HCT116 (cell line): ENCODE measurements at regions not wholly inside any gene's neighbourhood (a gene's known extent, or its start where the extent isn't known, plus 50 kb on each side); places are given as distances from the start of the nearest gene placed in this dataset.

Source experiments
- ATAC-seq: fragments of 200-7000 bp; cut with Tn5 transposase; 2 replicates; pipeline ENCODE4 v1.9.1; 2020; ENCODE audit warnings: mild to moderate bottlenecking, moderate library complexity
- BruUV-seq: library from RNA; stranded (reverse); fragments of 400-500 nt; replicated peaks from 2 replicates; lab custom pipeline; 2021; lab: Mats Ljungman, UMichigan
- CTCF ChIA-PET: fragments of 300-600 bp; sonication (Branson Sonifier 250); formaldehyde crosslinking; loops from one replicate; lab custom pipeline; 2021; ENCODE audit warnings: antibody characterized with exemption; lab: Charles Lee
- POLR2A ChIA-PET: fragments of 300-600, 350-600 bp; sonication (Branson Sonifier 250); formaldehyde crosslinking; loops from one replicate; lab custom pipeline; 2021; ENCODE audit warnings: antibody characterized with exemption; lab: Charles Lee
- RAD21 ChIA-PET, 2 experiments: fragments of 300-600 bp; sonication (Branson Sonifier 250); formaldehyde crosslinking; loops; one replicate each; lab custom pipeline; 2023; ENCODE audit warnings: low total read pairs in 2 of 2; ENCODE audit not compliant: uncharacterized antibody in 2 of 2, unreplicated experiment in 2 of 2, low non-redundant PET in 1 of 2; lab: Charles Lee
- DNase-seq: peaks from one replicate; pipeline ENCODE4 v3.0.0-alpha.2; 2010; ENCODE audit warnings: low read depth, low spot score
- H2AFZ ChIP-seq: fragments of 200-600 bp; shearing (Covaris generic), sonication (generic); 2 replicates; pipeline ENCODE4 v1.6.1; 2017; ENCODE audit warnings: low read depth, mixed run types, mixed read lengths, antibody characterized with exemption, low read length; ENCODE audit not compliant: poor library complexity, severe bottlenecking
- H3K27ac ChIP-seq: 2 replicates; pipeline ENCODE4 v1.5.1; 2012; ENCODE audit warnings: low read depth, low read length
- H3K27me3 ChIP-seq: fragments of 200-600 bp; sonication (generic); 2 replicates; pipeline ENCODE4 v1.6.1; 2016; ENCODE audit warnings: mixed run types, low read length, mixed read lengths; ENCODE audit not compliant: insufficient read depth
- H3K36me3 ChIP-seq, 2 experiments: fragments of 200-500 bp in 1 of 2; fragments of 200-600 bp in 1 of 2; sonication (Bioruptor generic) in 1 of 2; sonication (generic) in 1 of 2; 2 replicates each; pipeline versions ENCODE4 v1.5.1 to v1.6.1; 2014 to 2016; ENCODE audit warnings: low read length in 2 of 2, inconsistent platforms in 1 of 2, mixed read lengths in 1 of 2, mixed run types in 1 of 2; ENCODE audit not compliant: insufficient read depth in 2 of 2, control insufficient read depth in 1 of 2
- H3K4me1 ChIP-seq, 2 experiments: fragments of 200-600 bp in 1 of 2; sonication (generic) in 1 of 2; 2 replicates each; pipeline versions ENCODE4 v1.5.1 to v1.6.1; 2012 to 2017; ENCODE audit warnings: low read length in 2 of 2, inconsistent platforms in 1 of 2, mild to moderate bottlenecking in 1 of 2, mixed read lengths in 1 of 2, mixed run types in 1 of 2, moderate library complexity in 1 of 2; ENCODE audit not compliant: insufficient read depth in 2 of 2, control insufficient read depth in 1 of 2
- H3K4me2 ChIP-seq: fragments of 200-600 bp; sonication (generic); 2 replicates; pipeline ENCODE4 v1.6.1; 2017; ENCODE audit warnings: mixed run types, low read length, mixed read lengths
- H3K4me3 ChIP-seq, 2 experiments: fragments of 200-600 bp in 1 of 2; sonication (generic) in 1 of 2; replicated peaks in 1 of 2; 2 replicates each; pipeline ENCODE4 v1.5.1; 2011 to 2016; ENCODE audit warnings: low read length in 2 of 2, control low read depth in 1 of 2, low read depth in 1 of 2, mild to moderate bottlenecking in 1 of 2, mixed read lengths in 1 of 2, mixed run types in 1 of 2
- H3K79me2 ChIP-seq: fragments of 200-600 bp; sonication (generic); 2 replicates; pipeline ENCODE4 v1.6.1; 2017; ENCODE audit warnings: mild to moderate bottlenecking, mixed run types, low read length, moderate library complexity, mixed read lengths; ENCODE audit not compliant: insufficient read depth
- H3K9ac ChIP-seq: fragments of 200-600 bp; sonication (generic); 2 replicates; pipeline ENCODE4 v1.6.1; 2016; ENCODE audit warnings: low read length, mixed read lengths
- H3K9me2 ChIP-seq: fragments of 200-600 bp; sonication (generic), shearing (Covaris generic); 2 replicates; pipeline ENCODE4 v1.6.1; 2017; ENCODE audit warnings: mixed run types, mild to moderate bottlenecking, moderate library complexity; ENCODE audit not compliant: insufficient read depth
- H3K9me3 ChIP-seq, 2 experiments: fragments of 200-500 bp in 1 of 2; fragments of 200-600 bp in 1 of 2; sonication (Bioruptor generic) in 1 of 2; sonication (generic) in 1 of 2; 2 replicates each; pipeline ENCODE4 v1.6.1; 2014 to 2017; ENCODE audit warnings: low read length in 2 of 2, mixed read lengths in 2 of 2, inconsistent platforms in 1 of 2, low read depth in 1 of 2, mild to moderate bottlenecking in 1 of 2, mixed run types in 1 of 2, moderate library complexity in 1 of 2; ENCODE audit not compliant: control insufficient read depth in 1 of 2, insufficient read depth in 1 of 2
- H4K20me1 ChIP-seq: fragments of 200-600 bp; sonication (generic), shearing (Covaris generic); 2 replicates; pipeline ENCODE4 v1.6.1; 2017; ENCODE audit warnings: mixed run types, mild to moderate bottlenecking, moderate library complexity; ENCODE audit not compliant: insufficient read depth
- ATF3 ChIP-seq: IDR thresholded peaks from 2 replicates; pipeline ENCODE4 v1.6.1; 2012
- CBX3 ChIP-seq: IDR thresholded peaks from 2 replicates; pipeline ENCODE4 v1.6.1; 2012; ENCODE audit warnings: low read depth
- CEBPB ChIP-seq: IDR thresholded peaks from 2 replicates; pipeline ENCODE4 v1.6.1; 2012; ENCODE audit warnings: low read depth
- CTCF ChIP-seq, 3 experiments: fragments of 200-600 bp in 1 of 3; sonication (generic) in 1 of 3; IDR thresholded peaks in 2 of 3; conservative IDR thresholded peaks in 1 of 3; 2 replicates each; pipeline ENCODE4 v1.5.1; 2012 to 2017; ENCODE audit warnings: low read depth in 2 of 3, low read length in 2 of 3, antibody characterized with exemption in 1 of 3, borderline replicate concordance in 1 of 3, control low read depth in 1 of 3, mild to moderate bottlenecking in 1 of 3, mixed read lengths in 1 of 3, mixed run types in 1 of 3, moderate library complexity in 1 of 3; ENCODE audit not compliant: insufficient read depth in 1 of 3
- EGR1 ChIP-seq: IDR thresholded peaks from 2 replicates; pipeline ENCODE4 v1.6.1; 2012; ENCODE audit warnings: low read depth
- POLR2AphosphoS5 ChIP-seq: IDR thresholded peaks from 2 replicates; pipeline ENCODE4 v1.6.1; 2011; ENCODE audit warnings: mild to moderate bottlenecking, low read depth, low read length, moderate library complexity
- RAD21 ChIP-seq: IDR thresholded peaks from 2 replicates; pipeline ENCODE4 v1.6.1; 2012; ENCODE audit warnings: low read depth, mild to moderate bottlenecking
- REST ChIP-seq: IDR thresholded peaks from 2 replicates; pipeline ENCODE4 v1.6.1; 2012; ENCODE audit warnings: low read depth
- SIN3A ChIP-seq: IDR thresholded peaks from 2 replicates; pipeline ENCODE4 v1.6.1; 2012; ENCODE audit warnings: low read depth
- SRF ChIP-seq: IDR thresholded peaks from 2 replicates; pipeline ENCODE4 v1.6.1; 2012; ENCODE audit warnings: low read depth
- YY1 ChIP-seq: IDR thresholded peaks from 2 replicates; pipeline ENCODE4 v1.6.1; 2011; ENCODE audit warnings: low read length, low read depth, moderate library complexity, mild to moderate bottlenecking; ENCODE audit not compliant: insufficient replicate concordance; ENCODE audit errors: extremely low read depth
- ZFX ChIP-seq: fragments of 450-650 bp; IDR thresholded peaks from 2 replicates; pipeline ENCODE4 v1.6.1; 2017
- intact Hi-C: fragments of 100-400 bp; cut with micrococcal nuclease; formaldehyde crosslinking; loops from 2 replicates; pipeline ENCODE4 v1.10.0; 2022

- Histone ChIP-seq H2AFZ (no peak overlapping the region), H3K4me3 (no peak overlapping the region), H3K9me2 (no peaks in the 10 kb centered on the region), H3K36me3 (no peaks in the 10 kb centered on the region), H4K20me1 (no peaks in the 10 kb centered on the region), H3K27ac (no peak overlapping the region), H3K79me2 (no peaks in the 10 kb centered on the region), H3K27me3 (no peaks in the 10 kb centered on the region), H3K9ac (no peak overlapping the region), H3K4me2 (no peak overlapping the region), H3K9me3 (peaks cover 0 to 8% of the 10 kb centered on the region in 2 experiments; a peak in 2 of 4 replicates), H3K4me1 (no peaks in the 10 kb centered on the region)
- TF ChIP-seq SIN3A (no peak), CBX3 (no peak), POLR2AphosphoS5 (no peak), ZFX (no peak), YY1 (no peak), EGR1 (no peak), CEBPB (no peak), REST (no peak), CTCF (IDR thresholded peaks at IDR 0.05 in 2 of 3, conservative IDR thresholded peaks at IDR 0.05 in 1 of 3; ENCODE audit: borderline replicate concordance in 1 of 3, insufficient read depth in 1 of 3, low read depth in 2 of 3, low read length in 2 of 3) (no peak), RAD21 (no peak), ATF3 (no peak), SRF (no peak)
- intact Hi-C loops: no loop called here
- ChIA-PET RAD21 (no interaction called here), POLR2A (no interaction called here), CTCF (no interaction called here)
- DNase-seq (no peak), ATAC-seq (no peak)
- no TSS peak for BruUV-seq
These were observed 641.6 kb downstream of the LRRC70 start for GRCh38 chr5:63220244-63220643.
